SU-DHL-6 (cell line): ENCODE measurements at regions not wholly inside any gene's neighbourhood (a gene's known extent, or its start where the extent isn't known, plus 50 kb on each side); places are given as distances from the start of the nearest gene placed in this dataset.

Experiments used
- EZH2phosphoT487 ChIP-seq: fragments of 200-600 bp; sonication (generic), shearing (Covaris generic); conservative IDR thresholded peaks from 2 replicates; pipeline ENCODE4 v1.6.1; 2018; ENCODE audit warnings: mild to moderate bottlenecking, antibody characterized with exemption, low read length, moderate library complexity, mixed read lengths
- TF ChIP-seq, protein P1 (sequence below): fragments of 200-600 bp; sonication (generic); IDR thresholded peaks from one replicate; pipeline ENCODE4 v1.5.1; 2017; ENCODE audit warnings: antibody characterized with exemption, mild to moderate bottlenecking, low read length, moderate library complexity; ENCODE audit not compliant: insufficient read depth, poor library complexity, severe bottlenecking

DNA sequence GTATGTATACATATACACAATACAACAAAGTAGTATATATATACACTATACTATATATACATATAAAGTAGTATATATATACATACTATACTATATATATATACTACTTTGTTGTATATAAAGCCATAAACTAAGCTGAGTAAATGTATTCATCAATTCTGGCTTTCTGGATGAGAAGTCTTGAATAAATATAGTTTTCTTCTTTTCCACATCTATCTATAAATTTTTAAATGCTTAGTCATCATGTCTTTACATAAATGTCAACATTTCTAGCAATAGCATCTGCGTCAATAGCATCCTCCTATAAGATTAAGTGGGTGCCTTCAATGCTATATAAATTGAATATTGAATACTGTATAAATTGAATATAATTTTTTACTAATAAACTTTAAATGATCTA, 63.1 kb upstream of the COX7C start:
- no peak for TF ChIP-seq EZH2phosphoT487
- TF ChIP-seq, protein P1, sequence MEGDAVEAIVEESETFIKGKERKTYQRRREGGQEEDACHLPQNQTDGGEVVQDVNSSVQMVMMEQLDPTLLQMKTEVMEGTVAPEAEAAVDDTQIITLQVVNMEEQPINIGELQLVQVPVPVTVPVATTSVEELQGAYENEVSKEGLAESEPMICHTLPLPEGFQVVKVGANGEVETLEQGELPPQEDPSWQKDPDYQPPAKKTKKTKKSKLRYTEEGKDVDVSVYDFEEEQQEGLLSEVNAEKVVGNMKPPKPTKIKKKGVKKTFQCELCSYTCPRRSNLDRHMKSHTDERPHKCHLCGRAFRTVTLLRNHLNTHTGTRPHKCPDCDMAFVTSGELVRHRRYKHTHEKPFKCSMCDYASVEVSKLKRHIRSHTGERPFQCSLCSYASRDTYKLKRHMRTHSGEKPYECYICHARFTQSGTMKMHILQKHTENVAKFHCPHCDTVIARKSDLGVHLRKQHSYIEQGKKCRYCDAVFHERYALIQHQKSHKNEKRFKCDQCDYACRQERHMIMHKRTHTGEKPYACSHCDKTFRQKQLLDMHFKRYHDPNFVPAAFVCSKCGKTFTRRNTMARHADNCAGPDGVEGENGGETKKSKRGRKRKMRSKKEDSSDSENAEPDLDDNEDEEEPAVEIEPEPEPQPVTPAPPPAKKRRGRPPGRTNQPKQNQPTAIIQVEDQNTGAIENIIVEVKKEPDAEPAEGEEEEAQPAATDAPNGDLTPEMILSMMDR = no peak
